HG03442 (cell line): ENCODE measurements at regions not wholly inside any gene's neighbourhood (a gene's known extent, or its start where the extent isn't known, plus 50 kb on each side); places are given as distances from the start of the nearest gene placed in this dataset.
"Not testable (repeated sequence)": the region's sequence is repeated elsewhere in the genome, so short reads cannot be mapped to it uniquely, and the experiment has no call there.

Experiments
- ATAC-seq: cut with Tn5 transposase; IDR thresholded peaks from one replicate; pipeline ENCODE4 v1.9.1; 2021; ENCODE audit warnings: mild to moderate bottlenecking, moderate library complexity; ENCODE audit not compliant: unreplicated experiment

- not testable (repeated sequence) for ATAC-seq
These were observed 56.2 kb upstream of the TFPI start for GRCh38 chr2:187610450-187610849.

GRCh38 chr2:187612857-187613256 lies 58.6 kb upstream of the TFPI start:
- ATAC-seq = no peak

GRCh38 chr2:187614756-187615155 lies 60.5 kb upstream of the TFPI start:
- no peak for ATAC-seq

GRCh38 chr2:187615364-187615763 lies 61.1 kb upstream of the TFPI start:
- no peak for ATAC-seq

GRCh38 chr2:187615902-187616301 lies 61.7 kb upstream of the TFPI start:
- no peak for ATAC-seq

GRCh38 chr2:187617120-187617519 lies 62.9 kb upstream of the TFPI start:
- no peak for ATAC-seq

GRCh38 chr2:187617905-187618304 lies 63.7 kb upstream of the TFPI start:
- no peak for ATAC-seq

- no peak for ATAC-seq
These were observed 64.6 kb upstream of the TFPI start for GRCh38 chr2:187618813-187619212.

GRCh38 chr2:187627153-187627552 lies 72.9 kb upstream of the TFPI start:
- no peak for ATAC-seq

- ATAC-seq = not testable (repeated sequence)
These were observed 82.6 kb upstream of the TFPI start for GRCh38 chr2:187636731-187637391.

GRCh38 chr2:187637392-187637740 lies 83.1 kb upstream of the TFPI start:
- not testable (repeated sequence) for ATAC-seq

GRCh38 chr2:187637771-187638170 lies 83.5 kb upstream of the TFPI start:
- ATAC-seq = not testable (repeated sequence)

- no peak for ATAC-seq
These were observed 84.6 kb upstream of the TFPI start for GRCh38 chr2:187638840-187639239.

- no peak for ATAC-seq
These were observed 86.8 kb upstream of the TFPI start for GRCh38 chr2:187640926-187641510.

GRCh38 chr2:187642498-187642897 lies 88.3 kb upstream of the TFPI start:
- no peak for ATAC-seq

GRCh38 chr2:187644486-187644885 lies 90.3 kb upstream of the TFPI start:
- no peak for ATAC-seq

- ATAC-seq = no peak
These were observed 90.7 kb upstream of the TFPI start for GRCh38 chr2:187644981-187645380.

GRCh38 chr2:187646556-187646955 lies 92.3 kb upstream of the TFPI start:
- ATAC-seq = no peak

GRCh38 chr2:187654535-187654934 lies 100.3 kb upstream of the TFPI start:
- no peak for ATAC-seq

- ATAC-seq = no peak
These were observed 100.8 kb upstream of the TFPI start for GRCh38 chr2:187655001-187655400.

GRCh38 chr2:187656123-187656522 lies 101.9 kb upstream of the TFPI start:
- no peak for ATAC-seq

- peak; percentile 72 for ATAC-seq
These were observed 104.8 kb upstream of the TFPI start for GRCh38 chr2:187658952-187659525.

GRCh38 chr2:187676050-187676449 lies 121.8 kb upstream of the TFPI start:
- not testable (repeated sequence) for ATAC-seq
